Neuronal stem cell (in vitro differentiated cells): ENCODE measurements at regions not wholly inside any gene's neighbourhood (a gene's known extent, or its start where the extent isn't known, plus 50 kb on each side); places are given as distances from the start of the nearest gene placed in this dataset.

Experiments
- DNase-seq: peaks from one replicate; pipeline ENCODE4 v3.0.0-alpha.2; 2013; ENCODE audit warnings: low spot score
- H2AFZ ChIP-seq: one replicate; pipeline ENCODE4 v1.6.1; 2013; ENCODE audit warnings: mild to moderate bottlenecking, low read length, inconsistent platforms
- H2AK5ac ChIP-seq: 2 replicates; pipeline ENCODE4 v1.6.1; 2013; ENCODE audit warnings: low read depth, mild to moderate bottlenecking, inconsistent platforms, low read length, moderate library complexity, mixed read lengths
- H2BK120ac ChIP-seq: 2 replicates; pipeline ENCODE4 v1.6.1; 2013; ENCODE audit warnings: low read depth, mild to moderate bottlenecking, inconsistent platforms, low read length, moderate library complexity, mixed read lengths
- H2BK12ac ChIP-seq: one replicate; pipeline ENCODE4 v1.6.1; 2013; ENCODE audit warnings: low read length, inconsistent platforms
- H2BK15ac ChIP-seq: 2 replicates; pipeline ENCODE4 v1.6.1; 2013; ENCODE audit warnings: mild to moderate bottlenecking, low read length, inconsistent platforms, mixed read lengths
- H2BK5ac ChIP-seq: one replicate; pipeline ENCODE4 v1.6.1; 2013; ENCODE audit warnings: inconsistent platforms, mild to moderate bottlenecking, low read length, moderate library complexity
- H3K14ac ChIP-seq: one replicate; pipeline ENCODE4 v1.6.1; 2013; ENCODE audit warnings: low read length, inconsistent platforms
- H3K18ac ChIP-seq: 2 replicates; pipeline ENCODE4 v1.6.1; 2013; ENCODE audit warnings: low read length, inconsistent platforms
- H3K23ac ChIP-seq: 2 replicates; pipeline ENCODE4 v1.6.1; 2013; ENCODE audit warnings: low read depth, mild to moderate bottlenecking, mixed read lengths, low read length, inconsistent platforms; ENCODE audit not compliant: poor library complexity
- H3K27ac ChIP-seq: replicated peaks from 3 replicates; pipeline ENCODE4 v1.5.1; 2013; ENCODE audit warnings: low read length, inconsistent platforms
- H3K27me3 ChIP-seq, 3 experiments: 2 replicates each; pipeline ENCODE4 v1.6.1; 2013; ENCODE audit warnings: low read length in 3 of 3, mild to moderate bottlenecking in 2 of 3, inconsistent platforms in 1 of 3, low read depth in 1 of 3, mixed read lengths in 1 of 3, moderate library complexity in 1 of 3; ENCODE audit not compliant: control insufficient read depth in 3 of 3, insufficient read depth in 3 of 3
- H3K36me3 ChIP-seq, 2 donors: replicated peaks in 1 of 2; 2 replicates each; pipeline ENCODE4 v1.6.1; 2013; ENCODE audit warnings: low read length in 2 of 2; ENCODE audit not compliant: control insufficient read depth in 2 of 2, insufficient read depth in 2 of 2
- H3K4ac ChIP-seq: 2 replicates; pipeline ENCODE4 v1.6.1; 2013; ENCODE audit warnings: inconsistent platforms, mild to moderate bottlenecking, low read length, moderate library complexity
- H3K4me1 ChIP-seq, 2 donors: 1 replicate in 1 of 2; 2 replicates in 1 of 2; pipeline ENCODE4 v1.6.1; 2013; ENCODE audit warnings: low read length in 2 of 2, low read depth in 1 of 2; ENCODE audit not compliant: control insufficient read depth in 2 of 2, insufficient read depth in 1 of 2
- H3K4me2 ChIP-seq: one replicate; pipeline ENCODE4 v1.6.1; 2013; ENCODE audit warnings: mild to moderate bottlenecking, low read length, inconsistent platforms; ENCODE audit not compliant: insufficient read depth, poor library complexity, severe bottlenecking
- H3K4me3 ChIP-seq, 2 donors: 2 replicates each; pipeline ENCODE4 v1.5.1; 2013; ENCODE audit warnings: low read length in 2 of 2, mild to moderate bottlenecking in 2 of 2, inconsistent platforms in 1 of 2, moderate library complexity in 1 of 2
- H3K79me1 ChIP-seq: one replicate; pipeline ENCODE4 v1.6.1; 2013; ENCODE audit warnings: low read depth, mild to moderate bottlenecking, inconsistent platforms, low read length, moderate library complexity
- H3K9ac ChIP-seq: one replicate; pipeline ENCODE4 v1.6.1; 2013; ENCODE audit warnings: mild to moderate bottlenecking, low read depth, low read length, inconsistent platforms; ENCODE audit not compliant: poor library complexity
- H3K9me3 ChIP-seq, 2 donors: replicated peaks in 1 of 2; 2 replicates each; pipeline versions ENCODE3 to v1.6.1; 2013; ENCODE audit warnings: low read length in 2 of 2, mild to moderate bottlenecking in 2 of 2, inconsistent platforms in 1 of 2, low read depth in 1 of 2, mixed read lengths in 1 of 2, moderate library complexity in 1 of 2; ENCODE audit not compliant: control insufficient read depth in 2 of 2, insufficient read depth in 1 of 2
- H4K8ac ChIP-seq: one replicate; pipeline ENCODE4 v1.6.1; 2013; ENCODE audit warnings: low read depth, mild to moderate bottlenecking, inconsistent platforms, low read length, moderate library complexity
- H4K91ac ChIP-seq: one replicate; pipeline ENCODE4 v1.6.1; 2013; ENCODE audit warnings: low read length, low read depth, mild to moderate bottlenecking, inconsistent platforms; ENCODE audit not compliant: poor library complexity
- WGBS, 2 donors: extraction: QIAGEN DNeasy Blood & Tissue Kit; methylation state at CpG; one replicate each; pipeline ENCODE4 v1.1.7; 2013; ENCODE audit warnings: missing lambda C conversion rate in 2 of 2, mixed read lengths in 1 of 2; ENCODE audit not compliant: insufficient read length in 2 of 2, insufficient replicate concordance in 1 of 2; ENCODE audit errors: extremely low coverage in 2 of 2; 5-methylcytosine and 5-hydroxymethylcytosine counted together

GRCh38 chr20:52536040-52536439 is 344.5 kb upstream of the ZFP64 start:
- H3K27ac ChIP-seq = no peak overlapping the region
- H3K14ac ChIP-seq = no peak overlapping the region
- no peak overlapping the region for H4K8ac ChIP-seq
- H2BK12ac ChIP-seq = no peak overlapping the region
- H2BK15ac ChIP-seq = no peak overlapping the region
- no peak overlapping the region for H3K4ac ChIP-seq
- H3K79me1 ChIP-seq = no peaks in the 10 kb centered on the region
- H3K9ac ChIP-seq = no peak overlapping the region
- no peaks in the 10 kb centered on the region for H3K36me3 ChIP-seq
- no peak overlapping the region for H3K4me3 ChIP-seq
- no peaks in the 10 kb centered on the region for H3K9me3 ChIP-seq
- no peak overlapping the region for H4K91ac ChIP-seq
- H2BK120ac ChIP-seq = no peak overlapping the region
- H3K4me2 ChIP-seq = no peak overlapping the region
- no peak overlapping the region for H2BK5ac ChIP-seq
- H3K23ac ChIP-seq = no peak overlapping the region
- H3K27me3 ChIP-seq = no peaks in the 10 kb centered on the region
- H2AK5ac ChIP-seq = no peak overlapping the region
- H2AFZ ChIP-seq = no peak overlapping the region
- H3K4me1 ChIP-seq = no peaks in the 10 kb centered on the region
- no CpG with 5 or more reads among the region's 1 CpG for WGBS, 2 donors
- no peak overlapping the region for H3K18ac ChIP-seq
- no peak for DNase-seq

GRCh38 chr20:52534616-52535015 is 343.0 kb upstream of the ZFP64 start:
- H3K27ac ChIP-seq = no peak overlapping the region
- no CpG with 5 or more reads among the region's 4 CpGs for WGBS, 2 donors
- H3K4me3 ChIP-seq = no peak overlapping the region
- H4K8ac ChIP-seq = no peak overlapping the region
- no peak overlapping the region for H4K91ac ChIP-seq
- no peak overlapping the region for H2BK15ac ChIP-seq
- no peak overlapping the region for H3K18ac ChIP-seq
- H2AK5ac ChIP-seq = no peak overlapping the region
- H2BK120ac ChIP-seq = no peak overlapping the region
- H3K9me3 ChIP-seq = no peaks in the 10 kb centered on the region
- H3K9ac ChIP-seq = no peak overlapping the region
- H3K36me3 ChIP-seq = no peaks in the 10 kb centered on the region
- no peak overlapping the region for H3K4me2 ChIP-seq
- no peak overlapping the region for H3K14ac ChIP-seq
- no peak overlapping the region for H3K23ac ChIP-seq
- no peaks in the 10 kb centered on the region for H3K4me1 ChIP-seq
- no peak overlapping the region for H2AFZ ChIP-seq
- H2BK12ac ChIP-seq = no peak overlapping the region
- no peak for DNase-seq
- no peak overlapping the region for H2BK5ac ChIP-seq
- H3K4ac ChIP-seq = no peak overlapping the region
- H3K79me1 ChIP-seq = no peaks in the 10 kb centered on the region
- no peaks in the 10 kb centered on the region for H3K27me3 ChIP-seq

- no peak overlapping the region for H2BK15ac ChIP-seq
- H3K9me3 ChIP-seq = no peaks in the 10 kb centered on the region
- H3K4me3 ChIP-seq = no peak overlapping the region
- no peak overlapping the region for H3K27ac ChIP-seq
- no peaks in the 10 kb centered on the region for H3K79me1 ChIP-seq
- DNase-seq = no peak
- H2AK5ac ChIP-seq = no peak overlapping the region
- H2BK12ac ChIP-seq = no peak overlapping the region
- no CpG with 5 or more reads among the region's 1 CpG for WGBS, 2 donors
- no peak overlapping the region for H2BK5ac ChIP-seq
- H3K27me3 ChIP-seq = no peaks in the 10 kb centered on the region
- no peak overlapping the region for H4K91ac ChIP-seq
- H3K4ac ChIP-seq = no peak overlapping the region
- no peak overlapping the region for H3K23ac ChIP-seq
- no peaks in the 10 kb centered on the region for H3K36me3 ChIP-seq
- H2BK120ac ChIP-seq = no peak overlapping the region
- no peak overlapping the region for H4K8ac ChIP-seq
- no peak overlapping the region for H2AFZ ChIP-seq
- no peak overlapping the region for H3K4me2 ChIP-seq
- H3K18ac ChIP-seq = no peak overlapping the region
- no peak overlapping the region for H3K9ac ChIP-seq
- no peaks in the 10 kb centered on the region for H3K4me1 ChIP-seq
- H3K14ac ChIP-seq = no peak overlapping the region
Observed at GRCh38 chr20:52533401-52533800, 341.8 kb upstream of the ZFP64 start.

GRCh38 chr20:52532674-52533073 is 341.1 kb upstream of the ZFP64 start:
- Histone ChIP-seq H3K79me1 (no peaks in the 10 kb centered on the region), H2AK5ac (no peak overlapping the region), H3K27ac (no peak overlapping the region), H4K91ac (no peak overlapping the region), H3K23ac (no peak overlapping the region), H3K4ac (no peak overlapping the region), H3K4me1 (no peaks in the 10 kb centered on the region), H3K18ac (no peak overlapping the region), H3K9ac (no peak overlapping the region), H2BK120ac (no peak overlapping the region), H2BK15ac (no peak overlapping the region), H3K27me3 (no peaks in the 10 kb centered on the region), H2BK5ac (no peak overlapping the region), H2AFZ (no peak overlapping the region), H3K9me3 (no peaks in the 10 kb centered on the region), H4K8ac (no peak overlapping the region), H3K4me3 (no peak overlapping the region), H3K14ac (no peak overlapping the region), H3K36me3 (no peaks in the 10 kb centered on the region), H3K4me2 (no peak overlapping the region), H2BK12ac (no peak overlapping the region)
- DNase-seq = no peak
- no CpG with 5 or more reads among the region's 5 CpGs for WGBS, 2 donors
